Caco-2 (cell line): ENCODE measurements at regions not wholly inside any gene's neighbourhood (a gene's known extent, or its start where the extent isn't known, plus 50 kb on each side); places are given as distances from the start of the nearest gene placed in this dataset.

Source experiments
- BruUV-seq: library from RNA; stranded (reverse); fragments of 400-500 nt; replicated peaks from 2 replicates; lab custom pipeline; 2021; lab: Mats Ljungman, UMichigan
- CTCF ChIA-PET: fragments of 300-600 bp; sonication (Branson Sonifier 250); formaldehyde crosslinking; loops from one replicate; lab custom pipeline; 2022; ENCODE audit warnings: antibody characterized with exemption; lab: Charles Lee
- POLR2A ChIA-PET: fragments of 300-600 bp; sonication (Branson Sonifier 250); formaldehyde crosslinking; loops from one replicate; lab custom pipeline; 2022; ENCODE audit warnings: antibody characterized with exemption; lab: Charles Lee
- DNase-seq, 2 experiments: peaks; one replicate each; pipeline versions ENCODE4 v3.0.0 to v3.0.0-alpha.2; 2020 to 2022
- H3K27me3 ChIP-seq: replicated peaks from 2 replicates; pipeline ENCODE4 v1.6.0; 2011; ENCODE audit warnings: low read length; ENCODE audit not compliant: control insufficient read depth, insufficient read depth
- H3K36me3 ChIP-seq: 2 replicates; pipeline ENCODE4 v1.5.1; 2011; ENCODE audit warnings: low read length; ENCODE audit not compliant: control insufficient read depth, insufficient read depth
- H3K4me1 ChIP-seq: fragments of 250-450 bp; sonication (Bioruptor Pico); 2 replicates; pipeline ENCODE4 v1.5.1; 2020; ENCODE audit warnings: mild to moderate bottlenecking
- H3K4me3 ChIP-seq: 2 replicates; pipeline ENCODE4 v1.5.1; 2011; ENCODE audit warnings: low read depth, mild to moderate bottlenecking, control low read depth, low read length
- H3K9me3 ChIP-seq: fragments of 250-450 bp; sonication (Bioruptor Pico); 2 replicates; pipeline ENCODE4 v1.5.1; 2020; ENCODE audit warnings: mild to moderate bottlenecking, moderate library complexity
- H3K27ac Mint-ChIP-seq: one replicate; pipeline ENCODE4 v1.8.0; 2022; ENCODE audit warnings: mixed read lengths; ENCODE audit not compliant: unreplicated experiment
- H3K27me3 Mint-ChIP-seq: one replicate; pipeline ENCODE4 v1.8.0; 2022; ENCODE audit warnings: mixed read lengths; ENCODE audit not compliant: insufficient read depth, unreplicated experiment
- H3K36me3 Mint-ChIP-seq: one replicate; pipeline ENCODE4 v1.8.0; 2022; ENCODE audit warnings: mild to moderate bottlenecking, mixed read lengths; ENCODE audit not compliant: insufficient read depth, unreplicated experiment
- H3K4me1 Mint-ChIP-seq: one replicate; pipeline ENCODE4 v1.8.0; 2022; ENCODE audit warnings: low read depth, mixed read lengths; ENCODE audit not compliant: unreplicated experiment
- H3K4me3 Mint-ChIP-seq: one replicate; pipeline ENCODE4 v1.8.0; 2022; ENCODE audit warnings: mild to moderate bottlenecking, moderate library complexity, mixed read lengths; ENCODE audit not compliant: unreplicated experiment
- H3K9me3 Mint-ChIP-seq: one replicate; pipeline ENCODE4 v1.8.0; 2022; ENCODE audit warnings: mixed read lengths; ENCODE audit not compliant: unreplicated experiment
- intact Hi-C: fragments of 100-400 bp; cut with micrococcal nuclease; formaldehyde crosslinking; loops from one replicate; pipeline ENCODE4 v1.10.0; 2022; ENCODE audit not compliant: unreplicated experiment
- TF ChIP-seq, protein P1 (sequence below), 2 experiments: fragments of 200-600 bp in 1 of 2; IDR thresholded peaks; 1 replicate in 1 of 2; 2 replicates in 1 of 2; pipeline versions ENCODE4 v1.5.1 to v1.8.0; 2011 to 2022; ENCODE audit warnings: antibody characterized with exemption in 1 of 2, control low read depth in 1 of 2, inconsistent platforms in 1 of 2, low read depth in 1 of 2, low read length in 1 of 2, mild to moderate bottlenecking in 1 of 2, moderate library complexity in 1 of 2; ENCODE audit not compliant: insufficient read depth in 1 of 2, severe bottlenecking in 1 of 2, unreplicated experiment in 1 of 2

DNA sequence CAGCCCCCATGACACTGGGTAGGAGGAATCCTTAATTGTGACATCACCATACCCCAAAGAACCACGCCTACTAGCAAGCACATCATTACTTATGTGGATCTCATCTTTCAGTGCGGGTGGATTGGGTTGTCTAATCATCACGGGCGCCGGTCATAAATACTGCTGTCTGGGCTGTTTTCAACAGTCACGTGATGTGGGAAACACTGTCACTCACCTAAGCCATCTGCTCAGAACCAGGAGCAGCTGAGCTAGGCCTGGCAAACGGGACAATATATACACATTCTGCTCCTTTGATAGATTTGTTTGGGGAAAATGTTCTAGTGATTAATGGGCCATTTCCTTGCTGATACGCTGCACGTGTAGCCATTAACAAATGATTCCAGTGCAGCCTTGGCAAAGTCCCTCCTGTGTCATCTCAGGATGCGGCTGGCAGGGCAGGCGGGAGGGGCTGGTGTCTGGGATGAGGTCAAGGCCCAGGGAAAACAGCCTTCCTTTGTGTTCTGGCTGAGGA is 145.9 kb upstream of the COPS8 start:
- POLR2A ChIA-PET, result no interaction called here

DNA sequence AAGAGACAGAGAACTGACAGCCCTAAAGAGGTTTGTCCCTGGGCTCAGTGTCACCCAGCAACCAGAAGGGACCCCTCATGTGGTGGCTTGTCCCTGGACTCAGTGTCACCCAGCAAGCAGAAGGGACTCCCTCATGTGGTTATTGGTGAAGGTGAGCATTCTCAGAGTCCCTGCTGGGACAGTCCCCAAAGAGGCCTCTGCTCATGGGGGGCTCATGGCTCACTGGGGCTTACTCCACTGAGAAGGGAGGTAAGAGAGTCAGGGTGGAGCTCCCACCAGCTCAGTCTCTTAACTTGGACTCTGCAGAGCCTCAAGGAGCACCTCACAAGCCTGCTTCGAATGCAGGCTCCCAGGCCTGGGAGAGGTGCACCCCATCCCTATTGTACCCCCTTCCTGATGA is 145.2 kb upstream of the COPS8 start:
- no peak for DNase-seq
- H3K27me3 ChIP-seq, result no peaks in the 10 kb centered on the region
- POLR2A ChIA-PET, result no interaction called here

More for the DNA sequence above, 145.9 kb upstream of the COPS8 start:
- Mint-ChIP-seq H3K4me1 (no peaks in the 10 kb centered on the region), H3K36me3 (no peaks in the 10 kb centered on the region), H3K27ac (no peak overlapping the region), H3K27me3 (no peaks in the 10 kb centered on the region), H3K4me3 (no peak overlapping the region), H3K9me3 (no peaks in the 10 kb centered on the region)
- H3K4me3 ChIP-seq, result no peak overlapping the region
- H3K9me3 ChIP-seq, result no peaks in the 10 kb centered on the region
- intact Hi-C loops, result no loop called here
- DNase-seq, result no peak
- H3K4me1 ChIP-seq, result no peaks in the 10 kb centered on the region
- CTCF ChIA-PET, result no interaction called here
- no peaks in the 10 kb centered on the region for H3K27me3 ChIP-seq
- TF ChIP-seq, protein P1, sequence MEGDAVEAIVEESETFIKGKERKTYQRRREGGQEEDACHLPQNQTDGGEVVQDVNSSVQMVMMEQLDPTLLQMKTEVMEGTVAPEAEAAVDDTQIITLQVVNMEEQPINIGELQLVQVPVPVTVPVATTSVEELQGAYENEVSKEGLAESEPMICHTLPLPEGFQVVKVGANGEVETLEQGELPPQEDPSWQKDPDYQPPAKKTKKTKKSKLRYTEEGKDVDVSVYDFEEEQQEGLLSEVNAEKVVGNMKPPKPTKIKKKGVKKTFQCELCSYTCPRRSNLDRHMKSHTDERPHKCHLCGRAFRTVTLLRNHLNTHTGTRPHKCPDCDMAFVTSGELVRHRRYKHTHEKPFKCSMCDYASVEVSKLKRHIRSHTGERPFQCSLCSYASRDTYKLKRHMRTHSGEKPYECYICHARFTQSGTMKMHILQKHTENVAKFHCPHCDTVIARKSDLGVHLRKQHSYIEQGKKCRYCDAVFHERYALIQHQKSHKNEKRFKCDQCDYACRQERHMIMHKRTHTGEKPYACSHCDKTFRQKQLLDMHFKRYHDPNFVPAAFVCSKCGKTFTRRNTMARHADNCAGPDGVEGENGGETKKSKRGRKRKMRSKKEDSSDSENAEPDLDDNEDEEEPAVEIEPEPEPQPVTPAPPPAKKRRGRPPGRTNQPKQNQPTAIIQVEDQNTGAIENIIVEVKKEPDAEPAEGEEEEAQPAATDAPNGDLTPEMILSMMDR (IDR thresholded peaks at IDR 0.05; ENCODE audit: insufficient read depth in 1 of 2, low read depth in 1 of 2, low read length in 1 of 2, severe bottlenecking in 1 of 2, unreplicated experiment in 1 of 2), result no peak
- no TSS peak for BruUV-seq
- H3K36me3 ChIP-seq, result no peaks in the 10 kb centered on the region

DNA sequence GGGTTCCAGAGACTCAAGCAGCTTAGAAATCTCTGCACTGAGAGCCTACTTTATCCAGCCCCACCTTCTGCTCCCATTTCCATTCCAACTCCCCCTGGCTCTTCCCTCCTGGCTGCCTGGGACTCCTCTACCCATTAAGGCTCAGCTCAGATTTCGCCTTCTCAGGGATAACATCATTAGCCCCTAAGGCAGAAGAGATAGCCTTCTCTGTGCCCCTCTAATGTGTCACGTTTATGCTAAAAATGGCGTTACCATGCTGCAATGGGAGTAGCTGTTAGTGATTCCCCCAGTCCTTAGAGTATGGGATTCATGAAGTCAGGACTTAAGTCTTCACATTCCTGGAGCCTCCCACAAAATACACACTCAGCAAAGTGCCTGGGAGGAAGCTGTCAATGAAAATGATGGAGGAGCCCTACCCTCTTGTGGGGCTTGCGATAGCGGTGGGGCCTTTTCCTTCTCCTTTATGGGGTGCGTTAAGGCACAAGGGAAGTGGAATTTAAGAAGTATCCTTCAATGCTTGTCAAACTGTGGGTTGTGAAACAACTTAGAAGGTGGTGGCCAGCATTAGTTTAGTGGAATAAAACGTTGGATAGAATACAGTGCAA is 144.7 kb upstream of the COPS8 start:
- Histone ChIP-seq H3K36me3 (no peaks in the 10 kb centered on the region), H3K4me3 (no peak overlapping the region), H3K4me1 (no peaks in the 10 kb centered on the region), H3K27me3 (no peaks in the 10 kb centered on the region), H3K9me3 (no peaks in the 10 kb centered on the region)
- intact Hi-C loops, result no loop called here
- no peak for DNase-seq
- Mint-ChIP-seq H3K36me3 (no peaks in the 10 kb centered on the region), H3K4me3 (no peak overlapping the region), H3K4me1 (no peaks in the 10 kb centered on the region), H3K9me3 (no peaks in the 10 kb centered on the region), H3K27me3 (no peaks in the 10 kb centered on the region), H3K27ac (no peak overlapping the region)
- ChIA-PET POLR2A (no interaction called here), CTCF (no interaction called here)
- BruUV-seq, result no TSS peak
- TF ChIP-seq, protein P1 (IDR thresholded peaks at IDR 0.05; ENCODE audit: insufficient read depth in 1 of 2, low read depth in 1 of 2, low read length in 1 of 2, severe bottlenecking in 1 of 2, unreplicated experiment in 1 of 2), result no peak

More for the DNA sequence above, 145.2 kb upstream of the COPS8 start:
- Mint-ChIP-seq H3K9me3 (no peaks in the 10 kb centered on the region), H3K36me3 (no peaks in the 10 kb centered on the region), H3K27me3 (no peaks in the 10 kb centered on the region), H3K4me1 (no peaks in the 10 kb centered on the region), H3K4me3 (no peak overlapping the region), H3K27ac (no peak overlapping the region)
- CTCF ChIA-PET, result no interaction called here
- H3K36me3 ChIP-seq, result no peaks in the 10 kb centered on the region
- no TSS peak for BruUV-seq
- intact Hi-C loops, result no loop called here
- TF ChIP-seq, protein P1 (IDR thresholded peaks at IDR 0.05; ENCODE audit: insufficient read depth in 1 of 2, low read depth in 1 of 2, low read length in 1 of 2, severe bottlenecking in 1 of 2, unreplicated experiment in 1 of 2), result no peak
- H3K4me3 ChIP-seq, result no peak overlapping the region
- H3K4me1 ChIP-seq, result no peaks in the 10 kb centered on the region
- no peaks in the 10 kb centered on the region for H3K9me3 ChIP-seq
